Activated CD8-positive, alpha-beta memory T cell treated with anti-CD3 and anti-CD28 coated beads, Interleukin-2, amount 10 ng/mL, durations not matched to agents 7 days and 5 days (primary cell): ENCODE measurements at regions not wholly inside any gene's neighbourhood (a gene's known extent, or its start where the extent isn't known, plus 50 kb on each side); places are given as distances from the start of the nearest gene placed in this dataset.
A peak's percentile ranks its signal among the peaks of the same experiment; 100 is the strongest.
"Not testable (repeated sequence)": the region's sequence is repeated elsewhere in the genome, so short reads cannot be mapped to it uniquely, and the experiment has no call there.

ENCODE experiments used
- ATAC-seq: fragments of 150-1000 bp; cut with Tn5 transposase; one replicate; pipeline ENCODE4 v1.10.0; 2021; ENCODE audit warnings: moderate library complexity
- CTCF ChIA-PET: fragments of 350-600 bp; sonication (Branson Sonifier 250); formaldehyde crosslinking; loops from one replicate; lab custom pipeline; 2021; ENCODE audit warnings: antibody characterized with exemption; lab: Charles Lee
- DNase-seq: peaks from one replicate; pipeline ENCODE4 v3.0.0-alpha.2; 2020
- H3K27ac Mint-ChIP-seq: one replicate; pipeline ENCODE4 v1.8.0; 2021; ENCODE audit warnings: mild to moderate bottlenecking, mixed read lengths
- H3K27me3 Mint-ChIP-seq: one replicate; pipeline ENCODE4 v1.8.0; 2021; ENCODE audit warnings: mixed read lengths
- H3K36me3 Mint-ChIP-seq: one replicate; pipeline ENCODE4 v1.8.0; 2021; ENCODE audit warnings: mild to moderate bottlenecking, mixed read lengths
- H3K4me1 Mint-ChIP-seq: one replicate; pipeline ENCODE4 v1.8.0; 2021; ENCODE audit warnings: mixed read lengths
- H3K4me3 Mint-ChIP-seq: one replicate; pipeline ENCODE4 v1.8.0; 2021; ENCODE audit warnings: mild to moderate bottlenecking, moderate library complexity, mixed read lengths
- H3K9me3 Mint-ChIP-seq: one replicate; pipeline ENCODE4 v1.8.0; 2022; ENCODE audit warnings: low read depth, mixed read lengths

- H3K27me3 Mint-ChIP-seq: peaks cover 15% of the 10 kb centered on the region
- ATAC-seq: no peak
- peaks cover 26% of the 10 kb centered on the region for H3K36me3 Mint-ChIP-seq
- no peak for DNase-seq
- CTCF ChIA-PET: interaction anchor here (1.6 kb wide), 1 partner anchor 9 kb away, joined by 4 read pairs; no protein-coding TSS in a partner anchor
- peaks cover 64% of the 10 kb centered on the region for H3K4me1 Mint-ChIP-seq
- no peaks in the 10 kb centered on the region for H3K9me3 Mint-ChIP-seq
- peak overlapping the region; percentile 52 for H3K4me3 Mint-ChIP-seq
- H3K27ac Mint-ChIP-seq: peak overlapping the region; percentile 84
These were observed 157.1 kb upstream of the PZP start for GRCh38 chr12:9365296-9365695.

GRCh38 chr12:9364224-9365176 lies 156.3 kb upstream of the PZP start:
- H3K4me3 Mint-ChIP-seq: peak overlapping the region; percentile 52
- peaks cover 29% of the 10 kb centered on the region for H3K36me3 Mint-ChIP-seq
- CTCF ChIA-PET: interaction anchor here (1.2 to 2.7 kb wide), 5 partner anchors 10 to 85 kb away, joined by 3 to 7 read pairs (median 4); no protein-coding TSS in a partner anchor
- peak overlapping the region; percentile 84 for H3K27ac Mint-ChIP-seq
- ATAC-seq (peak; percentile 81), DNase-seq (peak; percentile 89)
- peaks cover 15% of the 10 kb centered on the region for H3K27me3 Mint-ChIP-seq
- H3K4me1 Mint-ChIP-seq: peaks cover 64% of the 10 kb centered on the region
- no peaks in the 10 kb centered on the region for H3K9me3 Mint-ChIP-seq

GRCh38 chr12:9363145-9363544 lies 154.9 kb upstream of the PZP start:
- peaks cover 33% of the 10 kb centered on the region for H3K36me3 Mint-ChIP-seq
- peak overlapping the region; percentile 84 for H3K27ac Mint-ChIP-seq
- H3K9me3 Mint-ChIP-seq: peaks cover 2% of the 10 kb centered on the region
- DNase-seq: peak; percentile 80
- H3K4me3 Mint-ChIP-seq: peak overlapping the region; percentile 52
- peak; percentile 63 for ATAC-seq
- H3K27me3 Mint-ChIP-seq: peaks cover 12% of the 10 kb centered on the region
- CTCF ChIA-PET: interaction anchor here (0.9 to 2.9 kb wide), 5 partner anchors 8 to 86 kb away, joined by 3 to 14 read pairs (median 5); no protein-coding TSS in a partner anchor
- H3K4me1 Mint-ChIP-seq: peaks cover 62% of the 10 kb centered on the region

- Mint-ChIP-seq H3K9me3 (peaks cover 2% of the 10 kb centered on the region), H3K36me3 (peaks cover 38% of the 10 kb centered on the region), H3K27me3 (peaks cover 15% of the 10 kb centered on the region), H3K4me1 (peaks cover 50% of the 10 kb centered on the region), H3K4me3 (peak overlapping the region; percentile 16), H3K27ac (peak overlapping the region; percentile 74)
- ATAC-seq: no peak
- DNase-seq: no peak
- CTCF ChIA-PET: interaction anchor here (1.2 to 2.9 kb wide), 6 partner anchors 8 to 30 kb away, joined by 3 to 14 read pairs (median 5); no protein-coding TSS in a partner anchor
These were observed 153.7 kb upstream of the PZP start for GRCh38 chr12:9361879-9362326.

- DNase-seq, H3K27ac Mint-ChIP-seq, ATAC-seq, H3K4me3 Mint-ChIP-seq, H3K4me1 Mint-ChIP-seq, H3K27me3 Mint-ChIP-seq: not testable (repeated sequence)
- Mint-ChIP-seq H3K9me3 (peaks cover 21% of the 10 kb centered on the region), H3K36me3 (peaks cover 52% of the 10 kb centered on the region)
- CTCF ChIA-PET: interaction anchor here (0.9 to 1.1 kb wide), 3 partner anchors 7 to 115 kb away, joined by 3 read pairs; no protein-coding TSS in a partner anchor
These were observed 146.0 kb upstream of the PZP start for GRCh38 chr12:9354009-9354754.

GRCh38 chr12:9351136-9351535 lies 142.9 kb upstream of the PZP start:
- Mint-ChIP-seq H3K27ac (no peak overlapping the region), H3K27me3 (no peaks in the 10 kb centered on the region), H3K4me3 (no peak overlapping the region), H3K36me3 (peaks cover 39% of the 10 kb centered on the region), H3K9me3 (peaks cover 19% of the 10 kb centered on the region), H3K4me1 (peaks cover 13% of the 10 kb centered on the region)
- ATAC-seq (no peak), DNase-seq (no peak)
- CTCF ChIA-PET: interaction anchor here (1.1 to 1.3 kb wide), 2 partner anchors 10 to 12 kb away, joined by 3 read pairs; no protein-coding TSS in a partner anchor

- H3K4me3 Mint-ChIP-seq: no peak overlapping the region
- CTCF ChIA-PET: interaction anchor here (1.1 to 1.5 kb wide), 3 partner anchors 9 to 11 kb away, joined by 3 to 4 read pairs (median 3); no protein-coding TSS in a partner anchor
- H3K27me3 Mint-ChIP-seq: no peaks in the 10 kb centered on the region
- no peak for DNase-seq
- peaks cover 19% of the 10 kb centered on the region for H3K9me3 Mint-ChIP-seq
- H3K36me3 Mint-ChIP-seq: peaks cover 40% of the 10 kb centered on the region
- peaks cover 18% of the 10 kb centered on the region for H3K4me1 Mint-ChIP-seq
- no peak overlapping the region for H3K27ac Mint-ChIP-seq
- no peak for ATAC-seq
These were observed 142.0 kb upstream of the PZP start for GRCh38 chr12:9349888-9350885.

- Mint-ChIP-seq H3K9me3 (peaks cover 11% of the 10 kb centered on the region), H3K4me3 (no peak overlapping the region), H3K27ac (no peak overlapping the region), H3K4me1 (peaks cover 26% of the 10 kb centered on the region), H3K27me3 (no peaks in the 10 kb centered on the region), H3K36me3 (peaks cover 32% of the 10 kb centered on the region)
- CTCF ChIA-PET: interaction anchor here (1.5 kb wide), 1 partner anchor 8 kb away, joined by 4 read pairs; no protein-coding TSS in a partner anchor
- DNase-seq (no peak), ATAC-seq (no peak)
These were observed 140.8 kb upstream of the PZP start for GRCh38 chr12:9348906-9349518.

- ATAC-seq: peak; percentile 49
- no peak overlapping the region for H3K4me3 Mint-ChIP-seq
- peaks cover 5% of the 10 kb centered on the region for H3K9me3 Mint-ChIP-seq
- H3K27ac Mint-ChIP-seq: no peak overlapping the region
- H3K27me3 Mint-ChIP-seq: no peaks in the 10 kb centered on the region
- no peak for DNase-seq
- CTCF ChIA-PET: interaction anchor here (0.5 to 2.0 kb wide), 7 partner anchors 10 to 451 kb away, joined by 3 to 6 read pairs (median 4); partner anchors contain the start of gene CLEC2D
- peaks cover 22% of the 10 kb centered on the region for H3K36me3 Mint-ChIP-seq
- peaks cover 30% of the 10 kb centered on the region for H3K4me1 Mint-ChIP-seq
These were observed 139.3 kb upstream of the PZP start for GRCh38 chr12:9347328-9348127.

GRCh38 chr12:9346866-9347327 lies 138.7 kb upstream of the PZP start:
- Mint-ChIP-seq H3K9me3 (no peaks in the 10 kb centered on the region), H3K27me3 (no peaks in the 10 kb centered on the region), H3K4me3 (no peak overlapping the region), H3K4me1 (peaks cover 37% of the 10 kb centered on the region), H3K27ac (no peak overlapping the region), H3K36me3 (peaks cover 21% of the 10 kb centered on the region)
- DNase-seq: no peak
- CTCF ChIA-PET: interaction anchor here (0.5 to 2.0 kb wide), 10 partner anchors 9 to 452 kb away, joined by 3 to 6 read pairs (median 4); partner anchors contain the start of gene CLEC2D
- no peak for ATAC-seq

GRCh38 chr12:9345171-9345570 lies 137.0 kb upstream of the PZP start:
- H3K4me3 Mint-ChIP-seq: no peak overlapping the region
- H3K9me3 Mint-ChIP-seq: no peaks in the 10 kb centered on the region
- CTCF ChIA-PET: interaction anchor here (0.8 to 1.4 kb wide), 3 partner anchors 18 to 294 kb away, joined by 3 to 5 read pairs (median 3); no protein-coding TSS in a partner anchor
- peak overlapping the region; percentile 56 for H3K27ac Mint-ChIP-seq
- no peaks in the 10 kb centered on the region for H3K27me3 Mint-ChIP-seq
- peak; percentile 35 for ATAC-seq
- no peak for DNase-seq
- H3K36me3 Mint-ChIP-seq: peaks cover 22% of the 10 kb centered on the region
- H3K4me1 Mint-ChIP-seq: peaks cover 51% of the 10 kb centered on the region
